ENCODE measurements at regions not wholly inside any gene's neighbourhood (a gene's known extent, or its start where the extent isn't known, plus 50 kb on each side); places are given as distances from the start of the nearest gene placed in this dataset.

DNA sequence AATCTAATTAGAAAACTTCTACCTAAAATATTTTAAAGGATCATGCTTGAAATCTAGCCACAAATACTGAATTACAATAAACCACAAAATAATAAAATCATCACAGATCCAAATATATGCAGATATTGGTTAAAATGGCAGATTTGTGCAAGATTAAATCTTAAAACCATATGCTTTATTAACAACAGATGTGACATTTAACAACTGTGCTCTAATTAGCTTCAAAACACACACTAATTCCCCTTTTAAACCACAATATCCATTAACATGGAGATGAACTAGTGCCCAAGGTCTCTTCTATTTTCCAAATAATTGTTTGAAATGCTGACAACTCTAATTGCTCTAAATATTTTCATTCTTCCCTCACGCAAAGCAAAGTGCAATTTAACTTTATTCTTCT, 1530.3 kb downstream of the SI start:
- DNase-seq, result peak; percentile 13
- no peaks in the 10 kb centered on the region for H3K27me3 ChIP-seq (ENCODE audit: insufficient read depth)

DNA sequence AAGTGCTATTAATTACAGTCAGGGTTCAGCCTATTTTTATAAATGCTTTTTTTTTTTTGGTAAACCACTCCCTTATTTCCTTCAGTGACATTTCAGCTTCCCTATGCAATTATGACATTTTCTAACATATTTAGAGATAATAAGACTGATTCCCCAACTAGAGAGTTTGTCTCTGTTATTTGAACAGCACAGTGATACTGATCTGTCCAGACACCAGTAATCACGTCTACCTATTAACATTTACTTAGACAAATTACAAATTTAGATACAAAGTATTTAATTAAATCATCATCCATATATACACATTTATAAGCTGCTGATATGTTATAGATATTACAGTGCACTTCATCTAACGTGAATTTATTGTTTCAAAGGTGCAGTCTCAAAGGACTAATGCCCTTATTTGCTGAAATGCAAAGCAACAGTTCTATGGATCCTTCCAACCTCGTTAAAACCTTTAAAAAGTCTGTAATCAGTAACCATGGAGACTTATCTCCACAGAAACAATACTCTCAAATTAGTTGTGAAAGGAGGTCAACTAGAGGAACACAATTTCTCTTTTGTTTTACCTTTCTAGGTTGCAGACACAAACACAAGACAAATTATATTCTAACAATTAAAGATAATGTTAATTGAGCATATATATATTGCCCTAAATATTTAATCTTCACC, 1531.1 kb downstream of the SI start:
- Histone ChIP-seq H3K9me2 (no peaks in the 10 kb centered on the region), H2AFZ (ENCODE audit: low read depth) (no peak overlapping the region), H4K20me1 (ENCODE audit: insufficient read depth) (no peaks in the 10 kb centered on the region), H3K4me3 (ENCODE audit: low read depth in 2 of 2, low read length in 1 of 2) (no peak overlapping the region), H3K9me3 (no peaks in the 10 kb centered on the region; the same call in 1 of the 2 replicates), H3K36me3 (replicated peaks in 1 of 2; ENCODE audit: control insufficient read depth in 1 of 2, insufficient read depth in 2 of 2, low read length in 1 of 2) (no peaks in the 10 kb centered on the region), H3K27ac (ENCODE audit: low read depth in 2 of 2, low read length in 1 of 2) (no peak overlapping the region), H3F3A (replicated peaks; ENCODE audit: insufficient read depth) (no peaks in the 10 kb centered on the region), H3K79me2 (ENCODE audit: insufficient read depth) (no peaks in the 10 kb centered on the region), H3K27me3 (ENCODE audit: insufficient read depth) (no peaks in the 10 kb centered on the region), H3K4me2 (no peak overlapping the region), H3K4me1 (ENCODE audit: control insufficient read depth in 1 of 2, insufficient read depth in 2 of 2, low read depth in 1 of 2, low read length in 1 of 2) (no peaks in the 10 kb centered on the region; a peak in 2 of 4 replicates), H3K9ac (no peak overlapping the region)
- ChIA-PET POLR2A (no interaction called here), CTCF (no interaction called here)
- DNase-seq, result peak; percentile 9
- WGBS (ENCODE audit: low lambda C conversion rate), result 5% methylated on average over 3 of the region's 3 CpGs
- TF ChIP-seq, protein P1, sequence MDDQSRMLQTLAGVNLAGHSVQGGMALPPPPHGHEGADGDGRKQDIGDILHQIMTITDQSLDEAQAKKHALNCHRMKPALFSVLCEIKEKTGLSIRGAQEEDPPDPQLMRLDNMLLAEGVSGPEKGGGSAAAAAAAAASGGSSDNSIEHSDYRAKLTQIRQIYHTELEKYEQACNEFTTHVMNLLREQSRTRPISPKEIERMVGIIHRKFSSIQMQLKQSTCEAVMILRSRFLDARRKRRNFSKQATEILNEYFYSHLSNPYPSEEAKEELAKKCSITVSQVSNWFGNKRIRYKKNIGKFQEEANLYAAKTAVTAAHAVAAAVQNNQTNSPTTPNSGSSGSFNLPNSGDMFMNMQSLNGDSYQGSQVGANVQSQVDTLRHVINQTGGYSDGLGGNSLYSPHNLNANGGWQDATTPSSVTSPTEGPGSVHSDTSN (IDR thresholded peaks at IDR 0.05), result no peak
- TF ChIP-seq ELF1 (IDR thresholded peaks at IDR 0.05) (no peak), NRF1 (IDR thresholded peaks at IDR 0.05; ENCODE audit: low read depth, low read length) (no peak), GATA2 (CRISPR knock-in tag; IDR thresholded peaks at IDR 0.05) (peak; percentile 40), NFIC (IDR thresholded peaks at IDR 0.05; ENCODE audit: borderline replicate concordance) (no peak), RCOR1 (IDR thresholded peaks at IDR 0.05; ENCODE audit: low read length) (peak; percentile 55; the same call in 1 of the 2 replicates), RFX5 (IDR thresholded peaks at IDR 0.05; ENCODE audit: low read length) (no peak), TAF1 (IDR thresholded peaks at IDR 0.05; ENCODE audit: borderline replicate concordance, low read depth, low read length) (no peak)

More for the DNA sequence above, 1530.3 kb downstream of the SI start:
- Histone ChIP-seq H3K36me3 (replicated peaks in 1 of 2; ENCODE audit: control insufficient read depth in 1 of 2, insufficient read depth in 2 of 2, low read length in 1 of 2) (no peaks in the 10 kb centered on the region), H3K9me2 (no peaks in the 10 kb centered on the region), H3K9ac (no peak overlapping the region), H3K79me2 (ENCODE audit: insufficient read depth) (no peaks in the 10 kb centered on the region), H2AFZ (ENCODE audit: low read depth) (no peak overlapping the region), H3K27ac (ENCODE audit: low read depth in 2 of 2, low read length in 1 of 2) (no peak overlapping the region), H3K4me2 (no peak overlapping the region), H3K4me3 (ENCODE audit: low read depth in 2 of 2, low read length in 1 of 2) (no peak overlapping the region), H3F3A (replicated peaks; ENCODE audit: insufficient read depth) (no peaks in the 10 kb centered on the region), H3K9me3 (no peaks in the 10 kb centered on the region), H4K20me1 (ENCODE audit: insufficient read depth) (no peaks in the 10 kb centered on the region), H3K4me1 (ENCODE audit: control insufficient read depth in 1 of 2, insufficient read depth in 2 of 2, low read depth in 1 of 2, low read length in 1 of 2) (no peaks in the 10 kb centered on the region; a peak in 2 of 4 replicates)
- CTCF ChIA-PET, result no interaction called here
- WGBS (ENCODE audit: low lambda C conversion rate), result 31% methylated on average over 1 of the region's 1 CpG
- TF ChIP-seq, protein P2, sequence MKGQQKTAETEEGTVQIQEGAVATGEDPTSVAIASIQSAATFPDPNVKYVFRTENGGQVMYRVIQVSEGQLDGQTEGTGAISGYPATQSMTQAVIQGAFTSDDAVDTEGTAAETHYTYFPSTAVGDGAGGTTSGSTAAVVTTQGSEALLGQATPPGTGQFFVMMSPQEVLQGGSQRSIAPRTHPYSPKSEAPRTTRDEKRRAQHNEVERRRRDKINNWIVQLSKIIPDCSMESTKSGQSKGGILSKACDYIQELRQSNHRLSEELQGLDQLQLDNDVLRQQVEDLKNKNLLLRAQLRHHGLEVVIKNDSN (IDR thresholded peaks at IDR 0.05; ENCODE audit: borderline replicate concordance, low read depth), result no peak
- TF ChIP-seq ELF1 (IDR thresholded peaks at IDR 0.05) (no peak), GATA2 (CRISPR knock-in tag; IDR thresholded peaks at IDR 0.05) (peak; percentile 59)
- POLR2A ChIA-PET, result no interaction called here

DNA sequence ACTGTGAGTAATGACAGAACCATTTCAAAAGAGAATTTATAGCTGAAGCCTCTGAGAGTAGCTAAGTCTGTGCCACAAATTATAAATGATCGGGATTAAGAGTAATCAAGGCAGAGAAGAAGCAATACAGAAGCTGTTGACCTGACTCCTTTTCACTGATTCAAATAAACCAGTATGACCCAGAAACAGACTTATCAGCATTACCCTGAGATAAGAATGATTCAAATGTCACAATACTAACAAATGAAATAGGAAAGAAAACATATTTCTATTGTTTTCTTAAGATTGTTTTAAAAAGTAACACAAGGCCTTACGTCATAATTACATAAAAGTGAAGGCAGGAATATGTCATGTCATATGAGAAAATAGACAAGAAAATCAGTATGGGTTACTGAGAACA, 1534.6 kb downstream of the SI start:
- Histone ChIP-seq H2AFZ (ENCODE audit: low read depth) (no peak overlapping the region), H3K4me3 (ENCODE audit: low read depth in 2 of 2, low read length in 1 of 2) (no peak overlapping the region), H3F3A (replicated peaks; ENCODE audit: insufficient read depth) (no peaks in the 10 kb centered on the region), H3K9ac (no peak overlapping the region), H3K9me2 (no peaks in the 10 kb centered on the region), H3K36me3 (replicated peaks in 1 of 2; ENCODE audit: control insufficient read depth in 1 of 2, insufficient read depth in 2 of 2, low read length in 1 of 2) (no peaks in the 10 kb centered on the region), H3K27me3 (ENCODE audit: insufficient read depth) (no peaks in the 10 kb centered on the region), H4K20me1 (ENCODE audit: insufficient read depth) (no peaks in the 10 kb centered on the region), H3K27ac (ENCODE audit: low read depth in 2 of 2, low read length in 1 of 2) (no peak overlapping the region), H3K9me3 (no peaks in the 10 kb centered on the region; the same call in 1 of the 2 replicates), H3K4me2 (no peak overlapping the region), H3K79me2 (ENCODE audit: insufficient read depth) (no peaks in the 10 kb centered on the region), H3K4me1 (ENCODE audit: control insufficient read depth in 1 of 2, insufficient read depth in 2 of 2, low read depth in 1 of 2, low read length in 1 of 2) (no peaks in the 10 kb centered on the region; a peak in 2 of 4 replicates)
- no peak for TF ChIP-seq TCF12 (IDR thresholded peaks at IDR 0.05)
- no peak for TF ChIP-seq POLR2AphosphoS5 (IDR thresholded peaks at IDR 0.05; ENCODE audit: low read depth, low read length)
- no peak for TF ChIP-seq RFX5 (IDR thresholded peaks at IDR 0.05; ENCODE audit: low read length)
- TF ChIP-seq, protein P3, sequence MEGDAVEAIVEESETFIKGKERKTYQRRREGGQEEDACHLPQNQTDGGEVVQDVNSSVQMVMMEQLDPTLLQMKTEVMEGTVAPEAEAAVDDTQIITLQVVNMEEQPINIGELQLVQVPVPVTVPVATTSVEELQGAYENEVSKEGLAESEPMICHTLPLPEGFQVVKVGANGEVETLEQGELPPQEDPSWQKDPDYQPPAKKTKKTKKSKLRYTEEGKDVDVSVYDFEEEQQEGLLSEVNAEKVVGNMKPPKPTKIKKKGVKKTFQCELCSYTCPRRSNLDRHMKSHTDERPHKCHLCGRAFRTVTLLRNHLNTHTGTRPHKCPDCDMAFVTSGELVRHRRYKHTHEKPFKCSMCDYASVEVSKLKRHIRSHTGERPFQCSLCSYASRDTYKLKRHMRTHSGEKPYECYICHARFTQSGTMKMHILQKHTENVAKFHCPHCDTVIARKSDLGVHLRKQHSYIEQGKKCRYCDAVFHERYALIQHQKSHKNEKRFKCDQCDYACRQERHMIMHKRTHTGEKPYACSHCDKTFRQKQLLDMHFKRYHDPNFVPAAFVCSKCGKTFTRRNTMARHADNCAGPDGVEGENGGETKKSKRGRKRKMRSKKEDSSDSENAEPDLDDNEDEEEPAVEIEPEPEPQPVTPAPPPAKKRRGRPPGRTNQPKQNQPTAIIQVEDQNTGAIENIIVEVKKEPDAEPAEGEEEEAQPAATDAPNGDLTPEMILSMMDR (IDR thresholded peaks at IDR 0.05), result no peak
- CTCF ChIA-PET, result no interaction called here
- DNase-seq, result no peak
- 35% methylated on average over 2 of the region's 2 CpGs for WGBS (ENCODE audit: low lambda C conversion rate)
- POLR2A ChIA-PET, result no interaction called here

All from SK-N-SH (cell line).